Brain microvascular endothelial cell (primary cell): ENCODE measurements at regions not wholly inside any gene's neighbourhood (a gene's known extent, or its start where the extent isn't known, plus 50 kb on each side); places are given as distances from the start of the nearest gene placed in this dataset.
"Not testable (repeated sequence)": the region's sequence is repeated elsewhere in the genome, so short reads cannot be mapped to it uniquely, and the experiment has no call there.

ENCODE experiments used
- DNase-seq: peaks from one replicate; pipeline ENCODE4 v3.0.0-alpha.2; 2020
- H3K27ac ChIP-seq: fragments of 250-450 bp; sonication (Bioruptor Pico); 2 replicates; pipeline ENCODE4 v1.5.1; 2020; ENCODE audit warnings: mild to moderate bottlenecking, moderate library complexity
- H3K27me3 ChIP-seq: fragments of 250-450 bp; sonication (Bioruptor Pico); replicated peaks from 2 replicates; pipeline ENCODE4 v1.5.1; 2020; ENCODE audit warnings: mild to moderate bottlenecking
- H3K36me3 ChIP-seq: fragments of 250-450 bp; sonication (Bioruptor Pico); replicated peaks from 2 replicates; pipeline ENCODE4 v1.5.1; 2020; ENCODE audit warnings: mild to moderate bottlenecking
- H3K4me3 ChIP-seq: 2 replicates; pipeline ENCODE4 v1.5.1; 2011; ENCODE audit warnings: low read depth, mild to moderate bottlenecking, control low read depth, low read length, moderate library complexity
- CTCF ChIP-seq: IDR thresholded peaks from 2 replicates; pipeline ENCODE4 v1.5.1; 2011; ENCODE audit warnings: low read depth, mild to moderate bottlenecking, moderate library complexity, low read length, control low read depth, inconsistent platforms; ENCODE audit errors: missing control alignments
- in situ Hi-C: cut with HindIII; loops from 2 replicates; pipeline ENCODE4 v1.10.0; 2017; ENCODE audit warnings: low sequenced_read_pairs, low pct_ligation_motif_present

- Histone ChIP-seq H3K27ac (no peak overlapping the region), H3K4me3 (no peak overlapping the region), H3K36me3 (no peaks in the 10 kb centered on the region), H3K27me3 (no peaks in the 10 kb centered on the region)
- no peak for DNase-seq
- in situ Hi-C loops = no loop called here
- TF ChIP-seq CTCF = no peak
Measured at GRCh38 chr7:37549076-37549931, 100.6 kb upstream of the ELMO1 start.

- TF ChIP-seq CTCF = no peak
- DNase-seq = no peak
- in situ Hi-C loops = no loop called here
- Histone ChIP-seq H3K27me3 (no peaks in the 10 kb centered on the region), H3K27ac (no peak overlapping the region), H3K36me3 (no peaks in the 10 kb centered on the region), H3K4me3 (no peak overlapping the region)
Measured at GRCh38 chr7:37550426-37550825, 101.8 kb upstream of the ELMO1 start.

DNA sequence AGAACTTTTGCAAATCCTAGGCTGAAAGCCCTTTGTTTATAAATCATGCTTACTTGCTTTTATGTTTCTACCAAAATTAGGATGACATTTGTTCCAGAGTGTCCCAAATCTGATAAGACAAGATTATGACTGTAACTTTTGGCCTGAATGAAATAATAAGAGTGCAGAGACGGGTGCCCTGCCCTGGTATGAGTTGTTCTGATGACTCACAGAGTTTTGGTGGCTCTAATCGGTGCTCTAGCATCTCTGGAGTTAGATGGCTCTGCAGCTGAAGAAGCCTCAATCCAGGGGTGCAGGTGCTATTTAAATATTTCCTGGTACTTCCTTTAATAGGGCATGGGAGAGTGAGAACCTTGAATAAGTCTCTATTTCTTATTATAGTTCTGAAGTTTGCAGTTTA lies 102.2 kb upstream of the ELMO1 start:
- no peak for DNase-seq
- Histone ChIP-seq H3K4me3 (no peak overlapping the region), H3K36me3 (no peaks in the 10 kb centered on the region), H3K27me3 (no peaks in the 10 kb centered on the region), H3K27ac (no peak overlapping the region)
- in situ Hi-C loops = no loop called here
- no peak for TF ChIP-seq CTCF

GRCh38 chr7:37552030-37552429 lies 103.4 kb upstream of the ELMO1 start:
- no peak for DNase-seq
- no peaks in the 10 kb centered on the region for H3K27me3 ChIP-seq
- H3K4me3 ChIP-seq = no peak overlapping the region
- no peaks in the 10 kb centered on the region for H3K36me3 ChIP-seq
- TF ChIP-seq CTCF = no peak
- no peak overlapping the region for H3K27ac ChIP-seq
- in situ Hi-C loops = no loop called here

DNA sequence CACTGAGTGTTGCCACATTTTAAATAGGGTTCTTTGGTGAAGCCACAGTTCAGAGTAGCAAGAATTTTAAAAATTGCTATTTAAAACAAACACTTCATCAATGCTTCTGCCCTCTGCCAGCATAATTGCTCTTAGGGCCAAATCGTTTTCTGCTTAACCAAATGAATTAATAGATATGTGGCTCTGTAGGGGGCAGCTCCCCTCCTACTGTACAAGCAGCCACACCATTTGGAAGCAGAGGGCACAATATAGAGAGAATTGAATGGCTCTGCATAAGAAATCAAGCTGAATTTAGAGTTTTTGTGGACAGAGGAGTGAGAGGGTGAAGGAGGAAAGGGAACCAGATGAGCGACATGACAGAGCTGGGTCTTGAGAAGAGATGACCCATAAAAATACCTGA lies 103.8 kb upstream of the ELMO1 start:
- DNase-seq, in situ Hi-C loops, H3K4me3 ChIP-seq, H3K27ac ChIP-seq, H3K27me3 ChIP-seq, H3K36me3 ChIP-seq: not testable (repeated sequence)

GRCh38 chr7:37555528-37555927 lies 106.9 kb upstream of the ELMO1 start:
- Histone ChIP-seq H3K27me3 (no peaks in the 10 kb centered on the region), H3K27ac (no peak overlapping the region), H3K4me3 (no peak overlapping the region), H3K36me3 (no peaks in the 10 kb centered on the region)
- TF ChIP-seq CTCF = no peak
- DNase-seq = no peak
- in situ Hi-C loops = no loop called here
